SK-N-SH treated with all-trans-retinoic acid at 6 μM for 48 hours (cell line): ENCODE measurements at regions not wholly inside any gene's neighbourhood (a gene's known extent, or its start where the extent isn't known, plus 50 kb on each side); places are given as distances from the start of the nearest gene placed in this dataset.

ENCODE experiments used
- ATAC-seq: fragments of 200-7000 bp; cut with Tn5 transposase; 3 replicates; pipeline ENCODE4 v1.9.1; 2020; ENCODE audit warnings: mild to moderate bottlenecking, moderate library complexity
- ARNTL ChIP-seq: fragments of 450-650 bp; formaldehyde crosslinking; IDR thresholded peaks from 2 replicates; pipeline ENCODE4 v1.5.0; 2020; ENCODE audit warnings: low read depth, mild to moderate bottlenecking, moderate library complexity, borderline replicate concordance
- BACH2 ChIP-seq: fragments of 250-450 bp; sonication (Bioruptor Pico); IDR thresholded peaks from 2 replicates; pipeline ENCODE4 v1.9.0; 2021; ENCODE audit warnings: mild to moderate bottlenecking, borderline replicate concordance
- CREB5 ChIP-seq: fragments of 250-450 bp; sonication (Bioruptor Pico); IDR thresholded peaks from 2 replicates; pipeline ENCODE4 v1.5.1; 2020; ENCODE audit warnings: low read depth, mild to moderate bottlenecking, moderate library complexity
- CSDC2 ChIP-seq: fragments of 250-450 bp; sonication (Bioruptor Pico); IDR thresholded peaks from 2 replicates; pipeline ENCODE4 v1.5.0; 2020; ENCODE audit warnings: mild to moderate bottlenecking, moderate library complexity
- CSRNP3 ChIP-seq: fragments of 250-450 bp; sonication (Bioruptor Pico); IDR thresholded peaks from 2 replicates; pipeline ENCODE4 v1.5.1; 2021; ENCODE audit warnings: mild to moderate bottlenecking, moderate library complexity
- ESRRG ChIP-seq: fragments of 250-450 bp; sonication (Bioruptor Pico); IDR thresholded peaks from 2 replicates; pipeline ENCODE4 v1.6.1; 2021; ENCODE audit warnings: mild to moderate bottlenecking
- GLIS3 ChIP-seq: fragments of 250-450 bp; sonication (Bioruptor Pico); IDR thresholded peaks from 2 replicates; pipeline ENCODE4 v1.5.0; 2020; ENCODE audit warnings: mild to moderate bottlenecking, moderate library complexity
- OSR1 ChIP-seq: fragments of 250-450 bp; sonication (Bioruptor Pico); IDR thresholded peaks from 2 replicates; pipeline ENCODE4 v1.8.0; 2022; ENCODE audit warnings: moderate library complexity, mild to moderate bottlenecking, inconsistent platforms
- PATZ1 ChIP-seq: fragments of 250-450 bp; sonication (Bioruptor Pico); IDR thresholded peaks from 2 replicates; pipeline ENCODE4 v1.8.0; 2020; ENCODE audit warnings: mild to moderate bottlenecking, moderate library complexity, borderline replicate concordance
- POU6F1 ChIP-seq: fragments of 250-450 bp; sonication (Bioruptor Pico); IDR thresholded peaks from 2 replicates; pipeline ENCODE4 v1.8.0; 2021; ENCODE audit warnings: low read depth, mild to moderate bottlenecking, moderate library complexity, borderline replicate concordance
- PPARA ChIP-seq: fragments of 250-450 bp; sonication (Bioruptor Pico); IDR thresholded peaks from 2 replicates; pipeline ENCODE4 v1.5.0; 2020; ENCODE audit warnings: mild to moderate bottlenecking, borderline replicate concordance
- RARB ChIP-seq: fragments of 250-450 bp; sonication (Bioruptor Pico); IDR thresholded peaks from 2 replicates; pipeline ENCODE4 v1.8.0; 2021; ENCODE audit warnings: mild to moderate bottlenecking, moderate library complexity
- SNAI2 ChIP-seq: fragments of 250-450 bp; sonication (Bioruptor Pico); IDR thresholded peaks from 2 replicates; pipeline ENCODE4 v1.5.0; 2020; ENCODE audit warnings: mild to moderate bottlenecking, moderate library complexity
- TCF4 ChIP-seq: fragments of 250-450 bp; sonication (Bioruptor Pico); IDR thresholded peaks from 2 replicates; pipeline ENCODE4 v1.8.0; 2021; ENCODE audit warnings: mild to moderate bottlenecking, moderate library complexity, borderline replicate concordance
- TOX ChIP-seq: fragments of 250-450 bp; sonication (Bioruptor Pico); IDR thresholded peaks from 2 replicates; pipeline ENCODE4 v1.8.0; 2021; ENCODE audit warnings: mild to moderate bottlenecking, moderate library complexity, borderline replicate concordance
- TSHZ2 ChIP-seq: fragments of 250-450 bp; sonication (Bioruptor Pico); IDR thresholded peaks from 2 replicates; pipeline ENCODE4 v1.5.0; 2020; ENCODE audit warnings: mild to moderate bottlenecking, moderate library complexity
- ZFP3 ChIP-seq: fragments of 250-450 bp; sonication (Bioruptor Pico); IDR thresholded peaks from 2 replicates; pipeline ENCODE4 v1.5.0; 2020; ENCODE audit warnings: mild to moderate bottlenecking, moderate library complexity
- ZFP30 ChIP-seq: fragments of 450-650 bp; formaldehyde crosslinking; IDR thresholded peaks from 2 replicates; pipeline ENCODE4 v1.5.0; 2022; ENCODE audit warnings: mild to moderate bottlenecking, moderate library complexity
- ZNF565 ChIP-seq: fragments of 450-650 bp; formaldehyde crosslinking; conservative IDR thresholded peaks from 2 replicates; pipeline ENCODE4 v1.5.0; 2020; ENCODE audit warnings: low read depth, mild to moderate bottlenecking, moderate library complexity
- ZNF70 ChIP-seq: fragments of 450-650 bp; formaldehyde crosslinking; IDR thresholded peaks from 2 replicates; pipeline ENCODE4 v1.5.0; 2020; ENCODE audit warnings: mild to moderate bottlenecking, moderate library complexity
- ZNF8 ChIP-seq: fragments of 450-650 bp; formaldehyde crosslinking; IDR thresholded peaks from 2 replicates; pipeline ENCODE4 v1.5.0; 2020; ENCODE audit warnings: mild to moderate bottlenecking, moderate library complexity

- TF ChIP-seq BACH2 (CRISPR knock-in tag) (no peak), ZFP3 (CRISPR knock-in tag) (no peak), OSR1 (CRISPR knock-in tag) (no peak), ESRRG (no peak), PATZ1 (CRISPR knock-in tag) (no peak), ZNF565 (CRISPR knock-in tag) (no peak), ARNTL (no peak), TCF4 (CRISPR knock-in tag) (no peak), PPARA (no peak), TOX (CRISPR knock-in tag) (no peak), CREB5 (CRISPR knock-in tag) (no peak), ZNF70 (CRISPR knock-in tag) (no peak), SNAI2 (CRISPR knock-in tag) (no peak)
- ATAC-seq, result no peak
These were observed 163.9 kb downstream of the TRIM29 start for GRCh38 chr11:119974051-119974450.

GRCh38 chr11:119972281-119972680 lies 165.6 kb downstream of the TRIM29 start:
- no peak for ATAC-seq
- TF ChIP-seq RARB (CRISPR knock-in tag) (no peak), CSRNP3 (CRISPR knock-in tag) (no peak), ZNF565 (CRISPR knock-in tag) (no peak), ARNTL (no peak), PATZ1 (CRISPR knock-in tag) (no peak)

- TF ChIP-seq ZNF565 (CRISPR knock-in tag) (no peak), OSR1 (CRISPR knock-in tag) (no peak), ZNF8 (no peak), GLIS3 (no peak), TCF4 (CRISPR knock-in tag) (no peak), ARNTL (no peak), CREB5 (CRISPR knock-in tag) (no peak), ZFP30 (no peak), TSHZ2 (no peak), PATZ1 (CRISPR knock-in tag) (no peak), ESRRG (no peak), PPARA (no peak), CSDC2 (no peak), TOX (CRISPR knock-in tag) (no peak), POU6F1 (CRISPR knock-in tag) (no peak)
- TF ChIP-seq, all 23 proteins: peak for 0
- ATAC-seq, result no peak
These were observed 167.2 kb downstream of the TRIM29 start for GRCh38 chr11:119970555-119971304.
